ENCODE measurements at regions not wholly inside any gene's neighbourhood (a gene's known extent, or its start where the extent isn't known, plus 50 kb on each side); places are given as distances from the start of the nearest gene placed in this dataset.
A peak's percentile ranks its signal among the peaks of the same experiment; 100 is the strongest.

GRCh38 chr2:64750817-64751285, 97.1 kb upstream of the SERTAD2 start:
- TF ChIP-seq ZNF8 (CRISPR knock-in tag; IDR thresholded peaks at IDR 0.05) (peak; percentile 57), RARB (CRISPR knock-in tag; IDR thresholded peaks at IDR 0.05) (no peak), PATZ1 (CRISPR knock-in tag; IDR thresholded peaks at IDR 0.05; ENCODE audit: borderline replicate concordance) (no peak), TOX (CRISPR knock-in tag; IDR thresholded peaks at IDR 0.05; ENCODE audit: borderline replicate concordance) (no peak), ZC3H10 (CRISPR knock-in tag; IDR thresholded peaks at IDR 0.05) (no peak), TSHZ2 (CRISPR knock-in tag; IDR thresholded peaks at IDR 0.05) (peak; percentile 49; the same call in 1 of the 2 replicates)
- ATAC-seq = peak; percentile 92

- TF ChIP-seq POU6F1 (CRISPR knock-in tag; IDR thresholded peaks at IDR 0.05; ENCODE audit: borderline replicate concordance, low read depth) = no peak
- peak; percentile 17; the same call in 1 of the 2 replicates for TF ChIP-seq TSHZ2 (CRISPR knock-in tag; IDR thresholded peaks at IDR 0.05)
- no peak for TF ChIP-seq GLIS3 (CRISPR knock-in tag; IDR thresholded peaks at IDR 0.05)
- TF ChIP-seq ISL1 (CRISPR knock-in tag; IDR thresholded peaks at IDR 0.05) = no peak
- TF ChIP-seq OSR1 (CRISPR knock-in tag; IDR thresholded peaks at IDR 0.05) = no peak
- TF ChIP-seq TOX (CRISPR knock-in tag; IDR thresholded peaks at IDR 0.05; ENCODE audit: borderline replicate concordance) = no peak
- TF ChIP-seq CSDC2 (CRISPR knock-in tag; IDR thresholded peaks at IDR 0.05) = no peak
- no peak for TF ChIP-seq ZFP30 (CRISPR knock-in tag; IDR thresholded peaks at IDR 0.05)
- TF ChIP-seq PATZ1 (CRISPR knock-in tag; IDR thresholded peaks at IDR 0.05; ENCODE audit: borderline replicate concordance) = peak; percentile 30; the same call in 1 of the 2 replicates
- TF ChIP-seq PPARA (CRISPR knock-in tag; IDR thresholded peaks at IDR 0.05; ENCODE audit: borderline replicate concordance) = no peak
- no peak for TF ChIP-seq TCF4 (CRISPR knock-in tag; IDR thresholded peaks at IDR 0.05; ENCODE audit: borderline replicate concordance)
- TF ChIP-seq ZC3H10 (CRISPR knock-in tag; IDR thresholded peaks at IDR 0.05) = no peak
- no peak for TF ChIP-seq SNAI2 (CRISPR knock-in tag; IDR thresholded peaks at IDR 0.05)
- no peak for TF ChIP-seq RARB (CRISPR knock-in tag; IDR thresholded peaks at IDR 0.05)
- ATAC-seq = peak; percentile 90
These were observed 97.9 kb upstream of the SERTAD2 start for GRCh38 chr2:64751286-64752260.

GRCh38 chr2:64753399-64753798, 99.7 kb upstream of the SERTAD2 start:
- no peak for ATAC-seq
- no peak for TF ChIP-seq ISL1 (CRISPR knock-in tag; IDR thresholded peaks at IDR 0.05)
- no peak for TF ChIP-seq ZFP30 (CRISPR knock-in tag; IDR thresholded peaks at IDR 0.05)

Data from SK-N-SH treated with all-trans-retinoic acid at 6 μM for 48 hours (cell line).